22Rv1 (cell line): ENCODE measurements at regions not wholly inside any gene's neighbourhood (a gene's known extent, or its start where the extent isn't known, plus 50 kb on each side); places are given as distances from the start of the nearest gene placed in this dataset.

Experiments
- ZFX ChIP-seq: fragments of 450-650 bp; IDR thresholded peaks from 2 replicates; pipeline ENCODE4 v1.6.1; 2017; ENCODE audit warnings: antibody characterized with exemption, borderline replicate concordance
- TF ChIP-seq, protein P1 (sequence below): fragments of 450-650 bp; IDR thresholded peaks from 2 replicates; pipeline ENCODE4 v1.5.1; 2017; ENCODE audit warnings: mild to moderate bottlenecking

DNA sequence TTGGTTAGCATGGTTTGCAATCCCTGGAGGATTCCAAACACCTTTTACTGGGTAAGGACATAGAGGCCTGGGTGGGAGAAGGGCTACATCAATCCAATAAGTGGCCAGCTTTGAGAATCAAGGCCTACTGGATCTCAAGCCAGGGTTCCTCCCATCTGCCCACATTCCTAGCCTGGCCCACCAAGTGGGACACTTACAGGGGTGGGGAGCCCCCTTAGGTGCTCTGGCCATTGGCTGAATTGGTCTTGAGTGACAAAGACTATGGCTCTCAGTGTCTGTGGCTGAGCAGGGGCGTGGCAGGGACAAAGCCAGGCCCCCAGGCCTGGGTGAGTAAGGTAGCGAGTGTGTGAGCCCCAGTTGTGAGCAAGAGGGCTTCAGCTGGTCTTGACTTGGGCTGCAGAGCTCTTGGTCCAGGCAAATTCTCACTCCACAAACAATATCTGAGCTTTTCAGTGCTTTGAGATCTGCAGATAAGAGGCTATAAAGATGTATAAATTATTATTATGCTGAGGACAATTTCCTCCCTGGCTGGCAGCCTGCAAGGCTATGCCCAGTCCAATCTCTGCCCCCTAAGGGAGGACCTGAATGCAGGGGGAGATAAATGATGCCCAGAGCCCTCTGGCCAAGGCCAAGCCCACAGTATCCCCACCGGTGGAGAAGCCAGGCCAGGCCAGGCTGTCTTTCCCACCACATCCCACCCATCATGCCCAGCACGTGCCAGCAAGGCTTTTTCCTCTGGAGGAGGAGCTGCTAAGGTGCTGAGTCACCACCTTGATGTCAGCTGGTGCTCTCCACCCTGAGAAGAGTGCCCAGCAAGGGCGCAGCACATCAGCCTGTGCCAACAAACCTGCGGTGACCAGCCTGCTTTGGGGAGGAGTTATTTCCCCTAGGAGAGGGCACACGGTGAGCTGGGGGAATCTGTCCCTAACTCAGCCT lies 80.7 kb upstream of the DUSP5 start:
- TF ChIP-seq, protein P1, sequence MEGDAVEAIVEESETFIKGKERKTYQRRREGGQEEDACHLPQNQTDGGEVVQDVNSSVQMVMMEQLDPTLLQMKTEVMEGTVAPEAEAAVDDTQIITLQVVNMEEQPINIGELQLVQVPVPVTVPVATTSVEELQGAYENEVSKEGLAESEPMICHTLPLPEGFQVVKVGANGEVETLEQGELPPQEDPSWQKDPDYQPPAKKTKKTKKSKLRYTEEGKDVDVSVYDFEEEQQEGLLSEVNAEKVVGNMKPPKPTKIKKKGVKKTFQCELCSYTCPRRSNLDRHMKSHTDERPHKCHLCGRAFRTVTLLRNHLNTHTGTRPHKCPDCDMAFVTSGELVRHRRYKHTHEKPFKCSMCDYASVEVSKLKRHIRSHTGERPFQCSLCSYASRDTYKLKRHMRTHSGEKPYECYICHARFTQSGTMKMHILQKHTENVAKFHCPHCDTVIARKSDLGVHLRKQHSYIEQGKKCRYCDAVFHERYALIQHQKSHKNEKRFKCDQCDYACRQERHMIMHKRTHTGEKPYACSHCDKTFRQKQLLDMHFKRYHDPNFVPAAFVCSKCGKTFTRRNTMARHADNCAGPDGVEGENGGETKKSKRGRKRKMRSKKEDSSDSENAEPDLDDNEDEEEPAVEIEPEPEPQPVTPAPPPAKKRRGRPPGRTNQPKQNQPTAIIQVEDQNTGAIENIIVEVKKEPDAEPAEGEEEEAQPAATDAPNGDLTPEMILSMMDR: no peak
- TF ChIP-seq ZFX: no peak
